Sigmoid colon (tissue), 4 donors: ENCODE measurements at regions not wholly inside any gene's neighbourhood (a gene's known extent, or its start where the extent isn't known, plus 50 kb on each side); places are given as distances from the start of the nearest gene placed in this dataset.

Experiments
- CTCF ChIP-seq, 4 experiments: fragments of 450-650 bp in 3 of 4; fragments of 200-600 bp in 1 of 4; IDR thresholded peaks; one replicate each; pipeline ENCODE4 v1.5.1; 2016 to 2019; ENCODE audit warnings: antibody characterized with exemption in 4 of 4, mild to moderate bottlenecking in 3 of 4, moderate library complexity in 2 of 4
- EP300 ChIP-seq, 4 donors: sonication (generic); formaldehyde crosslinking; IDR thresholded peaks; one replicate each; pipeline ENCODE4 v1.6.1; 2017; ENCODE audit warnings: antibody characterized with exemption in 4 of 4
- POLR2A ChIP-seq, 2 donors: fragments of 450-650 bp; IDR thresholded peaks; one replicate each; pipeline ENCODE4 v1.6.1; 2016; ENCODE audit warnings: antibody characterized with exemption in 2 of 2, mild to moderate bottlenecking in 2 of 2, moderate library complexity in 2 of 2
- POLR2AphosphoS5 ChIP-seq, 4 donors: sonication (generic); formaldehyde crosslinking; IDR thresholded peaks; one replicate each; pipeline ENCODE4 v1.6.1; 2017; ENCODE audit warnings: antibody characterized with exemption in 4 of 4

GRCh38 chr10:29876008-29876555 lies 183.3 kb downstream of the JCAD start:
- no peak for TF ChIP-seq CTCF (IDR thresholded peaks at IDR 0.05)
- no peak for TF ChIP-seq POLR2A (IDR thresholded peaks at IDR 0.05)
- TF ChIP-seq EP300 (IDR thresholded peaks at IDR 0.05), result no peak
- no peak for TF ChIP-seq POLR2AphosphoS5 (IDR thresholded peaks at IDR 0.05)
